Cardiac muscle cell (in vitro differentiated cells and primary cell): ENCODE measurements at regions not wholly inside any gene's neighbourhood (a gene's known extent, or its start where the extent isn't known, plus 50 kb on each side); places are given as distances from the start of the nearest gene placed in this dataset.
A peak's percentile ranks its signal among the peaks of the same experiment; 100 is the strongest.

Experiments used
- DNase-seq, 2 donors: peaks; one replicate each; pipeline versions ENCODE4 v3.0.0 to v3.0.0-alpha.2; 2010 to 2017; ENCODE audit warnings: low read depth in 1 of 2, low spot score in 1 of 2
- H3K27ac ChIP-seq: fragments of 200-600 bp; sonication (generic); 2 replicates; pipeline ENCODE4 v1.5.1; 2016
- H3K27me3 ChIP-seq: fragments of 200-600 bp; sonication (generic); 2 replicates; pipeline ENCODE4 v1.6.0; 2016; ENCODE audit warnings: control low read depth
- H3K36me3 ChIP-seq: fragments of 200-600 bp; sonication (generic); 2 replicates; pipeline ENCODE4 v1.5.1; 2016; ENCODE audit warnings: control low read depth
- H3K4me1 ChIP-seq: fragments of 200-600 bp; sonication (generic); 2 replicates; pipeline ENCODE4 v1.8.1; 2017; ENCODE audit warnings: low read depth, mild to moderate bottlenecking, mixed run types
- H3K4me3 ChIP-seq: fragments of 200-600 bp; sonication (generic); 2 replicates; pipeline ENCODE4 v1.5.1; 2016; ENCODE audit warnings: mild to moderate bottlenecking
- H3K9me3 ChIP-seq: fragments of 200-600 bp; sonication (generic); 2 replicates; pipeline ENCODE4 v1.5.1; 2017; ENCODE audit warnings: low read depth, mild to moderate bottlenecking, control low read depth
- TF ChIP-seq, protein P1 (sequence below): IDR thresholded peaks from 2 replicates; pipeline ENCODE4 v1.5.1; 2012; ENCODE audit warnings: low read depth, mild to moderate bottlenecking, low read length

DNA sequence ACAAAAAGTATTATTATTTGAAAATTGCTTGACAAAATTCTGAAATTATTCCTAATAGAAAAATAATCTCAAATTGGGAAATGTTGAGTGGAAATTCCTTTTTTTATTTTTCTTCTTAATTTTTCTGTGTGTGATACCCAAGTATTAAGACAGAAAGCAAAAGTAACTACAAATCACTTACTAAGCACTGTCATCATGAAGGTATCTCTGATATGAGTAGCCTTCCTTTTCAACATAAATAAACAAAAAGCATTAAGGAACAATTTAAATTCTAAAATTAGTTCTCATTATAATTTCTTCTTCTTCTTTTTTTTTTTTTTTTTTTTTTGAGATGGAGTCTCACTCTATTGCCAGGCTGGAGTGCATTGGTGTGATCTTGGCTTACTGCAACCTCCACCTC is 174.2 kb upstream of the RBMS1 start:
- Histone ChIP-seq H3K4me3 (no peak overlapping the region), H3K27ac (no peak overlapping the region), H3K4me1 (peaks cover 22% of the 10 kb centered on the region), H3K27me3 (no peaks in the 10 kb centered on the region), H3K36me3 (no peaks in the 10 kb centered on the region), H3K9me3 (no peaks in the 10 kb centered on the region)
- no peak for DNase-seq
- TF ChIP-seq, protein P1, sequence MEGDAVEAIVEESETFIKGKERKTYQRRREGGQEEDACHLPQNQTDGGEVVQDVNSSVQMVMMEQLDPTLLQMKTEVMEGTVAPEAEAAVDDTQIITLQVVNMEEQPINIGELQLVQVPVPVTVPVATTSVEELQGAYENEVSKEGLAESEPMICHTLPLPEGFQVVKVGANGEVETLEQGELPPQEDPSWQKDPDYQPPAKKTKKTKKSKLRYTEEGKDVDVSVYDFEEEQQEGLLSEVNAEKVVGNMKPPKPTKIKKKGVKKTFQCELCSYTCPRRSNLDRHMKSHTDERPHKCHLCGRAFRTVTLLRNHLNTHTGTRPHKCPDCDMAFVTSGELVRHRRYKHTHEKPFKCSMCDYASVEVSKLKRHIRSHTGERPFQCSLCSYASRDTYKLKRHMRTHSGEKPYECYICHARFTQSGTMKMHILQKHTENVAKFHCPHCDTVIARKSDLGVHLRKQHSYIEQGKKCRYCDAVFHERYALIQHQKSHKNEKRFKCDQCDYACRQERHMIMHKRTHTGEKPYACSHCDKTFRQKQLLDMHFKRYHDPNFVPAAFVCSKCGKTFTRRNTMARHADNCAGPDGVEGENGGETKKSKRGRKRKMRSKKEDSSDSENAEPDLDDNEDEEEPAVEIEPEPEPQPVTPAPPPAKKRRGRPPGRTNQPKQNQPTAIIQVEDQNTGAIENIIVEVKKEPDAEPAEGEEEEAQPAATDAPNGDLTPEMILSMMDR = no peak

DNA sequence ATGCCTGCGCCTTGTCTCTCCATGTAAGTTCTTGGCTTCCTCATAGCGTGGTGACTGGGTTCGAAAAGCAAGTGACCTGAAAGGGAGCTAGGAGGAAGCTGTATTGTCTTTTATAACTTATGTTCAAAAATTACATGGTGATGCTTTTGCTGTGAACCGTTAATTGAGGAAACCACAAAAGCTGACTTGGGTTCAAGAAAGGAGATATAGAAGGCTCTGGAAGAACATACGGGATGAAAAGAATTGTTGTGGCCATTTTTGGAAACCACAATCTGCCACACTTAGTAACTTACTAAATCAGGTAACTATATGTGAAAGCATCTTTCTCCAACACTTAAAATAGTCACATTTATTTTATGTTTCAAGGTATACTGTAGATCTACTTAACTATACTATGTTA is 177.0 kb upstream of the RBMS1 start:
- TF ChIP-seq, protein P1 = no peak
- no peak overlapping the region for H3K27ac ChIP-seq
- no peaks in the 10 kb centered on the region for H3K36me3 ChIP-seq
- peaks cover 17% of the 10 kb centered on the region for H3K4me1 ChIP-seq
- H3K4me3 ChIP-seq = no peak overlapping the region
- no peak for DNase-seq
- no peaks in the 10 kb centered on the region for H3K9me3 ChIP-seq
- no peaks in the 10 kb centered on the region for H3K27me3 ChIP-seq

DNA sequence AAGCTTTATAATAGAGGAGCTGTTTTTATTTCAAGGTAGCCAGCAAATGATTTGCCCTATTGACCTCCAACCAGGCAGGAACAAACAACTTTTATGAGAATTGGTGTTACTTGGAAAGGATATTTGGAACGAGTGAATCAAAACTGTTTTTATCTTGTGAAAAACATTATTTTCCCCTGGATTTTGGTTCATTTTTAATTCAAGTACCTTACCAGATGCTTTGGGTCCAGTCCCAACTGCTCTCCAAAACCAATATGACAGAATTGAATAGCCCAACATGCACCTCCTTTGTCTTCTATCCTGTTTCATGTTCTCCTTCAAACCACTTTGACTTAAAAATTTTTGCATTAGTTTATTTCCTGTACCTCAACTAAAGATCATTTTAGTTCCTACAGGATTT is 178.6 kb upstream of the RBMS1 start:
- no peak for DNase-seq
- TF ChIP-seq, protein P1 = no peak
- Histone ChIP-seq H3K9me3 (no peaks in the 10 kb centered on the region), H3K4me3 (no peak overlapping the region), H3K27ac (no peak overlapping the region), H3K27me3 (no peaks in the 10 kb centered on the region), H3K4me1 (peaks cover 2% of the 10 kb centered on the region), H3K36me3 (no peaks in the 10 kb centered on the region)

DNA sequence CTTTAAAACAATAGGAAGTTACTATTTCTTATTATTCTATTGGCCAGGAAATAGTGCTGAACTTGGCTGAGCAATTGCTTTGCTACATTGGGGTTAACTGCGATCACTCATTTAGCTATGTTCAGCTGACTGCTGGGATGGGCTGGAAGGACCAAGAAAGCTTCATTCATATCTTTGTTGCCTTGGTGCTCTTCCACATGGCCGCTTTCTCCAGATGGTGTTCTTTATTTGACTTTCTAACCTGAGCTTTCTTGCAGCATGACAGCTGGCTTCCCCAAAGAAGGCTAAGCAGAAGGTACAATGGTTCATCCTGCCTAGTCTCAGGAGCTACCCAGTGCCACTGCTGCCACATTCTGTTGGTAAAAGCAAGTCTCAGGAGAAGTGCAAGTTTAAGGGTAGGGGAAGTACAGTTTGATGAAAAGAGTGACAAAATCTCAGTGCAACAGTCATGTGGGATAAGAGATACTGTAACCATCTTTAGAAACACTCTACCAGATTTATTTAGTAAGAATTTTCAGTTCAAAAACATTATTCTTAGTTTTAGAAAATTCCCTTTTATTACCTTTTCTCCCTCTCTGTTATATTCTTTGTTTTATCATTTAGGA is 180.6 kb upstream of the RBMS1 start:
- Histone ChIP-seq H3K27me3 (no peaks in the 10 kb centered on the region), H3K4me1 (no peaks in the 10 kb centered on the region), H3K9me3 (no peaks in the 10 kb centered on the region), H3K36me3 (no peaks in the 10 kb centered on the region), H3K27ac (no peak overlapping the region), H3K4me3 (no peak overlapping the region)
- TF ChIP-seq, protein P1 = no peak
- peak in 1 of 2 donors; percentile 44 for DNase-seq

DNA sequence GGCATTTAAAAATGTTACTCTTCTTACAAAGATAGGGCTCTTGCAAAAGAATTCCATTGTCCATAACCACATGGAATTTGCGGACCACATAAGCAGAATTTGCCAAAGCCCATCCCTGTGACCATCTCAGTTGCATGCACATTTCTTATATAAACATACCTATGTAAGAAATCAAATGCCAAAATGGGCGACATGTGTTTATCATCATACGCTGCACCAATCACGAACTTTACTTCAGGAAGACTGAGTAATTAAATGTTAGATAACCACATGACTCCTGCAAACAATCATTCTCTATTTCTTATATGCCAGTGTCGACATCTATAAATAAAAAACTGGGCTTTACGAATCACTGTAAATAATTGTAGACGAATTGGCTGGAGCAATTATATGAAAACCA is 186.1 kb upstream of the RBMS1 start:
- Histone ChIP-seq H3K36me3 (no peaks in the 10 kb centered on the region), H3K4me1 (peaks cover 6% of the 10 kb centered on the region), H3K27ac (no peak overlapping the region), H3K27me3 (no peaks in the 10 kb centered on the region), H3K4me3 (no peak overlapping the region), H3K9me3 (no peaks in the 10 kb centered on the region)
- TF ChIP-seq, protein P1 = no peak
- DNase-seq = no peak
